HG03575 (cell line): ENCODE measurements at regions not wholly inside any gene's neighbourhood (a gene's known extent, or its start where the extent isn't known, plus 50 kb on each side); places are given as distances from the start of the nearest gene placed in this dataset.
A peak's percentile ranks its signal among the peaks of the same experiment; 100 is the strongest.

Experiments used
- ATAC-seq: cut with Tn5 transposase; IDR thresholded peaks from one replicate; pipeline ENCODE4 v1.9.1; 2021; ENCODE audit not compliant: unreplicated experiment, insufficient number of reproducible peaks, low FRiP score; ENCODE audit errors: extremely low read depth

DNA sequence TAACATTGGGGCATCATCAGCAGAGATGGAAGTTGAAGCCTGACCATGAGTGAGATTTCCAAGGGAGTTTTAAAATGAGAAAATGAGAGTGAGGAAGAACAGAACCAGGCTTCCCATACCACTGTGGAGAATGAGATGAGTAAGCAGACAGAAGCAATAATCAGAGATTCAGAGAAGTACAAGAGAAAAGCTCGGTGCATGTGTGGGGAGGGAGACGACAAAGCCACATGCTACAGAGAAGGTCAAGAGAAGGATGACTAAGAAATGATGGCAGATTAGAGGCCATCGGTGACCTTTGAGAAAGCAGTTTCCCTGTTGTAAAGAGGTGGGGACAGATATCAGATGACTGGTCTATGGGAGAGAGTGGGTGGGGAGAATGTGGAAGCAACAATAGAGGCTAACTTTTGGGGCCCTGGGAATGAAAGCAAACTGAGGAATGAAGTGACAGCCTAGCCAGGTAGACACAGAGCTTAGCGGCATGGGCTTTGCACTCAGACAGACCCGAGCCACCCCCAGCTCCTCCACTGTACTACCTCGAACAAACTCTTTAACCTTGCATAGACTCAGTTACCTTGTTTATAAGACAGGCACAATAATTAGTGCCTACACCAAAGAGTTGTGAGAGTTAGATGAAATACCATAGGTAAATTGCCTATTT is 207.7 kb downstream of the PIK3R1 start:
- no peak for ATAC-seq

DNA sequence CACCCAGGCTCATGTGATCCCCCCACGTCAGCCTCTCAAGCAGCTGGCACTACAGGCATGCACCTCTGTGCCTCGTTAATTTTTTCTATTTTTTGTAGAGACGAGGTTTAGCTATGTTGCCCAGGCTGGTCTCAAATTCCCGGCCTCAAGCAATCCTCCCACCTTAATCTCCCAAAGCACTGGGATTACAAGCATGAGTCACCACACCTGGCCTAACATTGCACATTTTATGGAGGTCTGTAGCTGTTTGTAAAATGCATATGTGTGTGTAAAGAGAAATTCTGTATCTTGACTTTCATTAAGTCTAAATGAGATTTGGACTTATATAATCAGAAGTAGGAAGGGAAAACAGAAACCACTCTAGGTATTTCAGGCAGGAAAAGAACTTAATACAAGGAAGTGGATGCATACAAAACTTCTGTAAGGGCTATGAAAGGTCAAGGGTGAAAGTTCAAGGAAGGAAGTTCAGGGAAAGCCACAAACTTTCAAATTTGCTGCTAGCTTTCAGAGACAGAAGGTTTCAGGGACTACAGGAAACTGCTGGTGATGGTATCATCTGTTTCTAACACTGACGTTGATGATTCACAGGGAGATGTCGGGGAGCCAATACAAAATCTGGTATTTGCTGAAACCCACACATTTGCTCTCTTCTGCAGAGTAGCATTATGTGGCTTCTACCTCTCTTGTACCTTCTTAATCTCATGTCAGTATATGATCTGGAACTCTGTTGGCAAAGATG is 209.4 kb downstream of the PIK3R1 start:
- ATAC-seq: peak; percentile 76

DNA sequence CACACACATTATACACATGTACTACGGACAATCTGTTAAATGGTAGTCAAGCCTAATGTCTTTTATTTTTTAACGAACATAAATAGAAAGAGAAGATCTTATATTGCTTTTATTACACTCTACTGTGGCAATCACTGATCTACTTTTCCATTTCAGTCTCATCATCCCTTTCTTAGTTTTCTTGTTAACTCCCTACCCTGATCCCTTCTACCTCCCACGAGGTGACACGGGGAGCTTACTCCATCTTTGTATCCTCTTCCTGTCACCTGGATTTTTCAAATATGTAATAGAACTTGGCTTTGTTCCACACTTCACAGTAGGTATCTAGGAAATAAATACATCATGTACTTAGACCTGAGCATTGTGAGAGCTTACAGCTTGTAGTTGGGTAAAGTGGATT is 211.0 kb downstream of the PIK3R1 start:
- ATAC-seq: no peak

DNA sequence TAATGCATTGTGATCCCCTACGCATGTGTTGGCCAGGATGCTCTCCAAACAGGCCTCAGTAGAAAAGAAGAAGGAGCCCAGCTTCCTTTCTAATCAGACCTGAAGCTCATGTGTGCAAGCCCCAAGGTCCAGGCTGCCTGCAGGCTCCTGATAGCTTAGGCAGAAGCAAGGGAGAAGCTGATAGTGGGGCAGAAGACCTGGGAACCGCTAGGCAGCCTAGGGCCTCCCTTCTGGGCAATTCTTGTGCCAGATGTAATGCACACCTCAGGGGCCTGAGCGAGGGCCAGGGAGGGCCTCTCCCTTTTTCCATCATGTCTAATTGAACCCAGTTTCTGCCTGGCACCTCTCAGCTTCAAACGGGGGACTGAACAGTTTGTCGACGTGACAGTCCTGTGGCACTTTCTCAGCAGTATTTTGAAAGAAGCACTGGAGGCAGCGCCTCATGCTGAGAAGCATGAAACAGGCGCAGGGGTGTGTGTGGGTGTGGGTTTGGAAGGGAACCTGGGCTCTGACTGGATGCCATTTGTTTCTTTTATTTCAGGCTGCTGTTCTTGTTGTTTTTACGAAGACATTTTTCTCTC is 212.8 kb downstream of the PIK3R1 start:
- no peak for ATAC-seq

DNA sequence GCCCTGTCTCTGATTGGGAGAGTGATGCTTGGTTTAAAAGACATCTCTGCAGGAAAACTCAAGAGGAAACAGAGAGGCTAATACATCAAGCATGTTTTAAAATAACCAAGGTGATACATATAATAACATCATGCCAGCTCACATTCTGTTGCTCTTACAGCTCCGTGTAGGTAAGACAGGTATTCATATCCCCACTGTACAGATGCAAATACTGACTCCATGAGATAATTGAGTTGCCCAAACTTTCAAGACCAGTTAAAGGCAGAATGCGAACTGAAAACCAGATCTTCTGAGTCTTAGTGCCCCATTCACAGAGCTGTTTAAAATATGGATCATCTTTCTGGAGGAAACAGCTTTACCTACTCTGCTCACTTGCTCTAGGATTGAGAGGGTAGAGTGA is 214.0 kb downstream of the PIK3R1 start:
- no peak for ATAC-seq

DNA sequence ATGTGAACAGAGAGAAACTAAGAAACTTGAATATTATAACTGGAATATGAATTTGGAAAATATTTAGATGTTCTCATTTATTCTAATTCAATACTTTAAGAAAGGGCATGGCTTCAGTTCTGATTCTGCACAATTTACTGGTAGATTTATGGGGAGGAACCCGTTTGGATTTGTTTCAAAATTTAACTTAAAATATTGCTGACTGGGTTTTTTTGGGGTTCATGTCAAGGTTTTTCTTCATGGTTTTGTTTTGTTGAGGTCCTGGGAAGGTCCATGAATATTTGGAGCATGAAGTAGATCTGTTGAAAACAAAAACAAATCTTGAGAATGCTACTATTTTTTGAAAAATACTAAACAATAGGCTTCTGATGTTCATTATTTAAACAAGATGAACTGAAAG is 214.7 kb downstream of the PIK3R1 start:
- no peak for ATAC-seq

DNA sequence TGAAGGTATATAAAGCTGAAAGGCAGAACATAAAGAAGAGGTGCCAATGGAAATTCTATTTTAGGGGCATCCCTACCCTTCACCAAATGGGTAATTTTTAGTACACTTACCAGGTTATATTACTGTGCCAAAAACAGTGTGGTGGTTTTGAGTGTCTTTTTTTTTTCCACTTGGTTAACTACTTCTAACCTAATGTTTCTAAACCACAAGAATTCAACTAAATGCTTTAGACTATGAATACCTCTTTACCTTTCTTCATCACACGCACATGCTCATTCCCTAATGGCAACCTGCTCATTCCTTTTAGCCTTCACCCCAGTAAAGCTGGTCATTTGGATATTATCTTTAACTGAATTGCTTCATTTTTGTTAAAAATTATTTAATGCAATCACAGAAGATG is 215.6 kb downstream of the PIK3R1 start:
- no peak for ATAC-seq

DNA sequence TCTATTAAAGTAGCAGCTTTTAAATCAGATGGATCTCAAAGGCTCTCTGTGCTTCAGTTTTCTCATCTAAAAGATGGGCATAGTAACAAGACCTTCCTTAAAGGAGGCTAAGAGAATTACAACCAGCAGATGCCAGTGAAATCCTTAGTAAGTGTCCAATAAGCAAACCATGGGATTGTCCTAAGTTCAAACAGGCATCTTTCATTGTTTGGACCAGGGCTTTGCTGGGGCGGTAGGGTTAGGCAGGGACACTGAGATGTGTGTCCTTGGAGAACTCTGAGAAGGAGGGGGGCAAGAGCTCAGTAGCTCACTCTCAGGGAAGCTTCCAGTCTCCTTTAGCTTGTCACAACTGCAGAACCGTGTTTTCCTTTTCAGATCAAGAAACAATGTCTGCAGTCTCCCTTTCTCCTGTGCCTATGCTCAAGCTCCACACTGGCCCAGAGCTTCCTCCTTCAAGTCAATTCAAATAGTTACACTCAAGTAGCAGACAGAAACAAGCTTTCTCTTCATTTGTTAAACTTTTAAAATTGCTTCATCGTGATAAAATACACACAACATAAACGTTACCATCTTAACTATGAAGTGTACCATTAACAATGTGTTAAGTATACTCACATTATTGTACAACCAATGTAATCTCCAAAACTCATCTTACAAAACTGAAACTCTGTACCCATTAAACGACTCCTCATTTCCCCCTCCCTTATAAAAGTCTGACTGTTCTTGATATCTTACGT is 216.2 kb downstream of the PIK3R1 start:
- ATAC-seq: no peak

DNA sequence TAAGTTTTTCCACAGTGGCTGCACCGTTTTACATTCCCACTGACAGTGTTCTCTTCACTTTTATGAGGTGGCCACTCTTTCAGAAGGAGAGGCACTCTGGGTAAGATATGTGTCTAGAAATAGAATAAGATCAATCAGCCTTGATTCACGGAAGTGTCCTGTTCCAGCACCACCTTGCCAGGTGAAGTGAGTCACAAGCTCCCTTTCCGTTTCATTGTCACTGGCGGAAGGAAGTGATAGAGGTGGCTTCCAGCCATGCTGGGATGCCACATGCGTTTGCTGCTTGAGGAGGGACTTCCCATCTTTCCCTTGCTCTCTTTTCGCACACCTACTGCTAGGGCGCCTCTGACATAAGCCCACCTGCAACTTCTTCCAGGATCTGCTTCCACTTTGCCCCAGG is 217.1 kb downstream of the PIK3R1 start:
- no peak for ATAC-seq

DNA sequence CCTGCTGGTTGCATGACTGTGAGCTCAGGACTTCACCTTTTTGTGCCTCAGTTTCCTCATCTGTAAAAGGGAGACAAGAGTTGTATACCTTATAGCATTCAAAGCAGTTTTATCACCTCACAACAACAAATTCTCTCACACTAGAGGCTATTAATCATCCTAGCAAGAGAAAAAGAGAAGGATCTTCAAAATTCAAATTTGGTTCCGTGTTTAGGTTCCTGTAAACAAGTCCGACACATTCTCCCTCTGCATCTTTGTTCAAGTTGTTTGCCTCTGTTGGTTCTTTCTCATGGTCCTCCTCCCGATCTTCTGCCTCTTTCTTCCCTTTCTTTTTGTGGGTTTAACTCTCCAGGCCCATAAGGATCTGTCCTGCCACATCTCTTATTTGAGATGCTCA is 218.0 kb downstream of the PIK3R1 start:
- no peak for ATAC-seq

DNA sequence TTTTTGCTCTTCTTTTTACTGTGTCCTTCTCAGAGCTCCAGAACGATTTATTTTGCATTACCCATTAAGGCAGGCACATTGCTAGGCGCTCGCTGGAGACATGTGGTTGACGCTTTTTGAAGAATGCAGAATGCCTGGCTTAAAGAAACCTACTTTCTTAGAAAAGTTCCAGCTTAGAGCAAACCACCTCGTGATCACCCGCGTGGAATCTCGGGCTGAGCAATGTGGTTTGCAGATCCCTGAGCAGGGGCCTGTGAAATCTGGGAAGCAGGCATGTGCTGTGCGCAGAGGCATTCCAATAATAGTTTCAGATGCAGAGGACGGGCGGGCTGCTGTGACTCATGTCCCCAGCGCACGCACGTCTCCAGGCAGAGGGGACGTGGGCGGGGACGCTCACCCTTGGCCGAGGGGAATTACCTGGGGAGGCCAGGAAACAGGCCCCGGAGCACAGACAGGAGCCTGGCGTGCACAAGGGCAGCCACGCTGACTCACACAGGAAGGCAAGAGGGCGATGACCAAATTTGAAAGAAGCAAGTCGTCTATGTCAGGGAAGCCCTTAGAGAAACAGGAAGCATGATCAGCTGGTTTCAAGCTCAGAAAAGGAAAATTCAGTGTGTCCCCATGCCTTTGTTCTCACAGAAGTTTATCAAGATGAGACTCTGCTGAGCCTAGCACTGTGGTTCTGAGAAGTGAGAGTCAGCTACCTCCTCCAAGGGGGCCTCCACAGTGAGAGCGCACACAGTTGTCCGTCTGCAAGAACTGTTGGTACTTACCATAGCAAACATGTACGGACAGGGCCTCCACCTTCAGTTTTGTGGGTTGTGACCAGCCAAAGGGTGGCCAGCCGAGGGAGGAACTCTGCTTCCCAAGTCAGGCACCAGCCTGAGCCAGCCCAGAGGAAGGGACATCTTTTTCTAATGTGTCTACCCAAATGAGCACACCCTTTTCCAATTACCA is 218.6 kb downstream of the PIK3R1 start:
- ATAC-seq: peak; percentile 90

DNA sequence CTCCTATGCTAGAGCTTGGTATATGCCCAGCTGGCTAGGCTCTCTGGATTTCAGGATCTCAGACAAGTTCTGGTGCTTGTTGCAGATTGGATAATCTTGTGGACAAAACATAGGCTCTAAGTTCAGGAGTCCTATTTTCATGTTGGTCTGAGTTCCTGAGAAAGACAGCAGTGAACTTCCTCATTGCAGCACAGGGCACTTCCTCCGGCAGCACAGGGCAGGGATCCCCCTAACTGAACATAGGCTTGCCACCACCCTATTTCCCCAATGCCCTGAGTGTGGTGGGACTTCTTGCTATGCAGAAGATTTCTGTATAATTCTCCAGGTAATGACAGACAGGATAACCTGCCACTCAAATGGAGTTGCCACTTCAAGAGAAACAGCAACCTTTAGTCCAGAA is 220.1 kb downstream of the PIK3R1 start:
- no peak for ATAC-seq

DNA sequence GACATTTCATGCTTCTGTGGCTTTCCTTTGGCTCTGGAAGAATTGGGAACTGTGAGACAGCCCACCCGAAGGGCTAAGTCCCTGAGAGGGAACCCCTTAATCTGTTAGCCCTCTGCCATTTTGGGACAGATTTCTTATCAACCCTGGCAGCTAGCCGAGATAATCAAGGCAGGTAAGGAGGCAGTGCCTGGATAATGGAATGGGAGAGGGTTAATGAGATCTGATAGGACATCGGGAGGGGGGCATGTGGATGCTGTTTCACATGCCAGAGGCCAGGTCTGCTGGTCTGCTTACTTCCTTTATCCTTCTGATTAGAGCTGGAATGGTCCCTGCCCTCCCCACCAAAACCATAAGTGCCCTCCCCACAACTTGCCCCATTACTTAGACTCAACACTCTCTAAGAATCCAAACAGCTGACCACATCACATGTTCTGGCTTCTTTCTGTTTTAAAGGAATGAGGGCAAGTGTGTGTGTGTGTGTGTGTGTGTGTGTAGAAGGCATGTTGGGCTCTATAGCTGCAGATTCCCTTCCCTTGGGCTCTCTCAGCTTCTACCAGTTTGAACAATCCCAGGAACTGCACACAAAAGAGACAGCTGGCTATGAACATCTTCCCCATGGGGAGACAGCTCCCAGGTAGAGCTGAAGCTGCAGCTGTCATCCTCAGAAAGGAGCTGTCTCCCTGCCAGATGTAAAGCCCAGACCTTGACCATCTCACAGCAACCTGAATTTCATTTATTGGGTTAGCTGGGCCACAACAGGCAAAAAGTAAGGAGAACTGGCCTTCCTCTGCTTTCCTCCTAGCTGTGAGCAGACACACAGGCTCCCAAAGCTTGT is 221.3 kb downstream of the PIK3R1 start:
- no peak for ATAC-seq

DNA sequence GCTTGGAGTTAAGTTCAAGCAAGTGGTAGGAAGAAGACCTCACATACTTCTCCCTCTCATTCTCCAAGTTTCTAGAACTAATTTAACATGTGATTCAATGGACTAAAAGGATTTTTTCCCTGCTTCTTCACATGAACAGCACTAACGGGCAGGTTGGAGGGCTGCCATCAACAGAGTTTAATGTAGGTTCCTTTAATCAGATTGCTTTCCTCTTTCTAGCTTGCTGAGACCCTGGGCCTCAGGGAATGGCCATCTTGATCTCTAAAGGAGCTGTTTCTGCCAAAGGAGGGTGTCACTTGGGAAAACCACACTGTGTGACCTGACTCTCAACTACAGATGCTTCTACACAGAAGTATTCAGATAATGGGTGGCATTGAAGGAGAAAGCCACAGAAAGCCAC is 223.3 kb downstream of the PIK3R1 start:
- ATAC-seq: no peak

DNA sequence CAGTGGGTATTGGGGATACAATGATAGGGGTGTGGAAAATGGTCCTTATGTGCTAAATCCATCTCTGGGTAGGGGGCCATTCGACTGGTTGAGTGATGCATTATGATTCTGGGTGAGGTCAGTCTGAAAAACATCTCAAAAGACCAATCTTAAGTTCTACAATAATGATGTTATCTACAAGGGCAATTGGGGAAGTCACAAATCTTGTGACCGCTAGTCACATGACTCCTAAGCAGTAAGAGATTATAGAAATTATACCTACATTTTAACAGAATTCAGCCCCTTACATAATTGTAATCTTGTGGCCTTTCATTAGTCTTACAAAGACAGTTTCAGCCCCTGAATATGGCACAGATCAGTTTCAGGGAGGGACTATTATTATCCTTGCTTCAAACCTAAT is 224.7 kb downstream of the PIK3R1 start:
- no peak for ATAC-seq

DNA sequence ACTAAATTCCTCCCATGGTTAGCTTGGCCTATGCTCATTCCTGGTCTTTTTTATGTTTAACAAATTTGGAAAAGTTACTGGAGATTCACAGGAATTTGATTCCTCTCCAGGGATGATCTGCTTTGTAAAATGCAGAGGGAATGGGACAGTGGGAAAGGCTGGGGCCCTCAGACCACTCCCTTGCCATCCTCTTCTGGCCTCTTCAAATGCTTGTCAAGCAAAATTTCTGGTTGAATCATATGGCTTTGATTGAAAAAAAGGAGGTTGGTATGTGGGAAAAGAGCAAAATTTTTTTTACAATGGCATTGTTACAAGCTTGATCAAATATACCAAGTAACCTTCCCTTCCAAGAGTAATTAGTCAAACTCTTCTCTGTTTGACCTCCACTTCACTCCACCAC is 225.1 kb downstream of the PIK3R1 start:
- no peak for ATAC-seq

DNA sequence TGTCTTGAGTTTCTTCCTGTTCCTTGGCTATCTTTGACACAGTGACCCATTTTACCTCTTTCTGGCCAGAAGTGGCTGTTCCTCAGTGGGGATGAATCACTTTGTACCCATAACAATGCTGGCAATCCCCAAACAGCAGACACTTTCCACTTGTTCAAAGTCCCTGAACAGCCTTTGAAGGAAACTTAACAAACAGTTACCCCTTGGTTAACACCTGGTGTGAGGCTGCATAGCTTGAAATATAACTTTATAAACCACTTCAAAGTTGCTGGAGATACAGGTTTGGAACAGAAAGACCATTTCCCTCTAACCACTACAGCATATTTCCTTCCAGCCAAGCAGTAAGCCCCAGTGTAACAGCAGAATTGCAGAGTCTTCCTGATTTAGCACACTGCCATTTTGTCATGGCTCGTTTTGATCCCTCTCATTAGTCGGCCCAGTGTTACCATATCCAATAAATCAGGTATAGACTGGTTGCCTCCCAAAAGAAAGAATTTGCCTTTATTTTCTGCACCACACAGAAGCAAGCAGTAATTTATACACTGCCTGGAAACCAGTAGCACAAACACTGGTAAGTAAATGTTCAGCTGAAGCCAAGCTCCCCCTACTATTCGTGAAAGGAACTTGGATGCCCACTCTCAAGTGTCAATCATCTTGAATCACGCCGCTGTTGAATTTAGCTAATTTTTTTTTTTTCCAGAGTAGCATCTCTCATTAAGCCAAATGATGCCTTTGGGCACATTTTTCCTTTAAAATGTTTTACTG is 225.9 kb downstream of the PIK3R1 start:
- no peak for ATAC-seq
